Urinary bladder (tissue), 3 donors: ENCODE measurements at regions not wholly inside any gene's neighbourhood (a gene's known extent, or its start where the extent isn't known, plus 50 kb on each side); places are given as distances from the start of the nearest gene placed in this dataset.

ENCODE experiments used
- DNase-seq: peaks from one replicate; pipeline ENCODE4 v3.0.0-alpha.2; 2015; ENCODE audit errors: extremely low spot score
- H3K27ac ChIP-seq: one replicate; pipeline ENCODE4 v1.5.1; 2013; ENCODE audit warnings: low read depth, mild to moderate bottlenecking, moderate library complexity
- H3K36me3 ChIP-seq: one replicate; pipeline ENCODE4 v1.6.1; 2013; ENCODE audit warnings: mild to moderate bottlenecking, moderate library complexity; ENCODE audit not compliant: insufficient read depth
- H3K4me1 ChIP-seq: one replicate; pipeline ENCODE4 v1.6.1; 2013; ENCODE audit warnings: mild to moderate bottlenecking, moderate library complexity; ENCODE audit not compliant: insufficient read depth
- H3K4me3 ChIP-seq: one replicate; pipeline ENCODE4 v1.5.1; 2013; ENCODE audit warnings: low read depth, low read length
- WGBS: extraction: QIAGEN DNeasy Blood & Tissue Kit; methylation state at CpG from one replicate; pipeline ENCODE4 v1.1.7; 2013; 5-methylcytosine and 5-hydroxymethylcytosine counted together
- donor health status: healthy with polysubstance abuse.
- donor health status: healthy.

- Histone ChIP-seq H3K27ac (no peak overlapping the region), H3K4me3 (no peak overlapping the region), H3K36me3 (no peaks in the 10 kb centered on the region), H3K4me1 (no peaks in the 10 kb centered on the region)
- 31% methylated on average over 4 of the region's 4 CpGs for WGBS
- no peak for DNase-seq
Observed at GRCh38 chr1:56396581-56396980, 182.8 kb downstream of the PLPP3 start.

DNA sequence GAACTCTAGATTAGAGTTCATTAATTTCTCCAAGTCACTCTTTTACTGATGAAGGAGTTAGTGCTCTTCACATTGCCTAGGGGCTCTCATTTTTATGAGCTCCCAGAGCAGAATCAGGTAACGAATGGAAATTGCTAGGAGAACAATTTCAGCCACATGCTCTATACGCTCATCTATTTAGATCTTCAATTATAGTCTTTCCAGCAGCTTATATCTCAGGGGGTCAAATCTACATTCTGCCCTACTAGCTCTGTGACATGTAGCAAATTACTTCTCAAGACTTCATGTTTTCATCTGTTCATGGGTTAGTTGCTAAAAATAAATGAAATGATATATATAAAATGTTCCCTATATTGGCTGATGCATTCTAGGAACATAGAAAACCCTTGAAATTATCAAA is 183.6 kb downstream of the PLPP3 start:
- no peak overlapping the region for H3K27ac ChIP-seq
- WGBS = 95% methylated on average over 2 of the region's 2 CpGs
- H3K4me1 ChIP-seq = no peaks in the 10 kb centered on the region
- H3K4me3 ChIP-seq = no peak overlapping the region
- DNase-seq = no peak
- no peaks in the 10 kb centered on the region for H3K36me3 ChIP-seq

DNA sequence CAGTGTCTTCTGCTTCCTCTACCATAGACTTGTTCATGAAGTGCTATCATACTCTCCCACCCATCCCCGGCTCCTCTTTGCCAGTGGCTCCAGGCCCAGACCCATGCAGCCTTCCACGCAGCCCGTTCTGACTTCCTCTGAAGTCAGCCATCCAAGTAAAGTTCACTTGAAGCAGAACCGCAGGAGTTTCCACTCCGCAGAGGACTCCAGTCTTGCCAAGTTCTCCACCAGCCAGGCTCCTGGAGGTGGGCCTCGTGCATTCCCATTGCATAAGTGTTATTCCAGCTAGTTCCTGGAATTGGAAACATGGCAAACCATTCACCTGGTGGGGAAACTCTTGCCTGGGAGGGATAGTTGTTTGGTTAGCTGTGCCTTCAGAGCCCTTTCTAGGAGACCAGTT is 185.1 kb downstream of the PLPP3 start:
- no peaks in the 10 kb centered on the region for H3K36me3 ChIP-seq
- H3K4me3 ChIP-seq = no peak overlapping the region
- WGBS = 89% methylated on average over 6 of the region's 6 CpGs
- H3K4me1 ChIP-seq = no peaks in the 10 kb centered on the region
- H3K27ac ChIP-seq = no peak overlapping the region
- no peak for DNase-seq

GRCh38 chr1:56390934-56391731 is 188.2 kb downstream of the PLPP3 start:
- Histone ChIP-seq H3K36me3 (no peaks in the 10 kb centered on the region), H3K27ac (no peak overlapping the region), H3K4me1 (no peaks in the 10 kb centered on the region), H3K4me3 (no peak overlapping the region)
- no peak for DNase-seq
- WGBS = 90% methylated on average over 16 of the region's 16 CpGs

- WGBS = 54% methylated on average over 3 of the region's 3 CpGs
- H3K4me1 ChIP-seq = no peaks in the 10 kb centered on the region
Observed at GRCh38 chr1:56390232-56390867, 189.0 kb downstream of the PLPP3 start.

DNA sequence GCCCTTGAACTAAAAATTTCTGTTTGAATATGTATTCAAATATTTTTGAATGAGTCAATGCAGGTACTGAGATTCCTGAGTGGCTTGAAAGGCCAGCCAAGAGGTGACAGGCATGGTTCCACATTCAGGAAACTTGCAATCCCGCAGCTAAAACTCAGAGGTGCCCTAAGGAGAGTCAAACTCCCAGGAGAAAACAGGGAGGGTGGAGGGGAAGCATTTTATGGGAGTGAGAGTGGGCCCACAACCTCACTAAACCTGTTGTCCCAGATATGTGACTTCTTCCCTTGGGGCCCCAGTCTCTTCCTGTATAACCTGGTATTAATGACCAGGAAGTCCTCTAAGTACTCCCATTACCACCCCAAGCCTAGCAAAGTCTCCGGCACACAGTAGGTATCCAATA is 189.6 kb downstream of the PLPP3 start:
- H3K4me1 ChIP-seq = no peaks in the 10 kb centered on the region
- no peak overlapping the region for H3K4me3 ChIP-seq
- H3K36me3 ChIP-seq = no peaks in the 10 kb centered on the region
- H3K27ac ChIP-seq = no peak overlapping the region
- WGBS = 86% methylated on average over 2 of the region's 2 CpGs
- no peak for DNase-seq

More at GRCh38 chr1:56390232-56390867, 189.0 kb downstream of the PLPP3 start:
- Histone ChIP-seq H3K4me3 (no peak overlapping the region), H3K27ac (no peak overlapping the region), H3K36me3 (no peaks in the 10 kb centered on the region)
- no peak for DNase-seq

DNA sequence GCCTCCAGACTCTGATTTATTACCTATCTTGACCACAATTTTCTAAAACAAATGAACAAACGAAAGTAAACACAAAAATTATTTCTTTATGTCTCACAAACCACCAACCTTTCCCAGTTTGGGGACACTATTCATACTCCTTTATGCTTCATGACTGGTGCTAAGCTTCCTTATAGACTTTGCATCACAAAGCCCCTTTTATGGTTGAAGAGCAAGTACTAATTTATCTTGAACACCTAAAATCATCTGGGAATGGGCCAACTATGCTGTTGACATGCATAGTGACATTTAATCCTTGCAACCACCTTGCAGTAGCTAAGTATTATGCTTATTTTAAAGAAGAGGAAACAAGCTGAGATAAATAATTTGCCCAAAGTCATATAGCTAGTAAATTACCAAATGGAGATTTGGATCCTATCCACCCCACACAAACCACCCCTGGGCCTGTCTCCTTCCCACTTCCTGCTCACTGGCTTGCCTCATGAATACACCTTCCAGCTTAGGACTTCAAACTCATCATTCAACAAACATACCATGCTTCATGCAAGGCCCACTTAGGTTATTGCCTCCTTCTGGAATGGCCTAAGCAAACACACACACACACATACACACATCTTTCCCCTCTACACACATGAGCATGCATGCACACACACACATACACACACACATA is 192.2 kb downstream of the PLPP3 start:
- Histone ChIP-seq H3K27ac (no peak overlapping the region), H3K4me3 (no peak overlapping the region), H3K36me3 (no peaks in the 10 kb centered on the region), H3K4me1 (no peaks in the 10 kb centered on the region)
- DNase-seq = no peak
- WGBS = 82% methylated on average over 1 of the region's 1 CpG

- no peak overlapping the region for H3K4me3 ChIP-seq
- WGBS = 84% methylated on average over 1 of the region's 1 CpG
- no peaks in the 10 kb centered on the region for H3K36me3 ChIP-seq
- H3K4me1 ChIP-seq = no peaks in the 10 kb centered on the region
- DNase-seq = no peak
- no peak overlapping the region for H3K27ac ChIP-seq
Observed at GRCh38 chr1:56385314-56385713, 194.0 kb downstream of the PLPP3 start.

DNA sequence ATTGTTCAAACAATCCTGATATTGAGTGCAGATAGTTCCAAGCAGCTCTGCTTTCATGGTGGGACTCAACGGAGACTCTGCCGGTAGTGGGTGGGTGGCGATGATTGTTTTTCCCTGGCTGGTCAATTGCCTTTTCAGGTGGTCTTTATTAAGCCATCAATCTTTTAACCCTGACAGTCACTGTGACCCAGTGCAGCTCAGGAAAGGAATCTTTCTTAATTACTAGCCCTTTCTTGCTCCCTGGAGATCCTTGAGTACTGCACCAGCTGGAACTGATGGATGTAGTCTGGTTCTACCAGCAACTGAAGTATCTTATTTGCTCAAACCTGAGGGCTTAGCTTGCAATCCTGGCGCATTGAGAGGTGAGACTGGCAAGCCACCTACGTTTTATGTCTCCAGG is 196.4 kb downstream of the PLPP3 start:
- DNase-seq = no peak
- Histone ChIP-seq H3K4me3 (no peak overlapping the region), H3K27ac (no peak overlapping the region), H3K4me1 (peaks cover 1% of the 10 kb centered on the region), H3K36me3 (no peaks in the 10 kb centered on the region)
- 97% methylated on average over 5 of the region's 5 CpGs for WGBS

DNA sequence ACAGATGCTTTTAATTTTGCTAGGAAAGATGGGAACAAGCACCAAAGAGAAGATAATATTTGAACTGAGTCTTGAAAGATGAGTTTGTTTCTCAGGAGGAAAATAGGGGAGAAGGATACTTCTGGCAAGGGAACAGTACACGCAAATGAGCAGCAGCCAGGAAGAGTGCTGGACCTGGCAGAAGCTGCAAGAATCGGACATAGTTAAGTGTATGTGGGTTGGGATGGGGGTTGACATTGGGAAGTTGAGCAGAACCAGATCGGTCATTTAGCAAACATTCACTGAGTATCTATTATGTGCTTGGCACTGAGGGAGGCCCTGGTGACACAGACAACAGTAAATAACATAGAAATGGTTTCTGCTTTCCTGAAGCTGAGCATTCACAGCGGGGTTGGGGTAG is 198.8 kb downstream of the PLPP3 start:
- whole genome bisulfite sequencing = 54% methylated on average over 4 of the region's 4 CpGs
- DNase-seq = no peak

GRCh38 chr1:56378341-56379070 is 200.9 kb downstream of the PLPP3 start:
- Histone ChIP-seq H3K27ac (no peak overlapping the region), H3K36me3 (no peaks in the 10 kb centered on the region), H3K4me3 (no peak overlapping the region), H3K4me1 (peaks cover 3% of the 10 kb centered on the region)
- peak; percentile 67 for DNase-seq
- WGBS = 54% methylated on average over 6 of the region's 6 CpGs

More for the DNA sequence above, 198.8 kb downstream of the PLPP3 start:
- Histone ChIP-seq H3K36me3 (no peaks in the 10 kb centered on the region), H3K27ac (no peak overlapping the region), H3K4me3 (no peak overlapping the region), H3K4me1 (peaks cover 3% of the 10 kb centered on the region)

DNA sequence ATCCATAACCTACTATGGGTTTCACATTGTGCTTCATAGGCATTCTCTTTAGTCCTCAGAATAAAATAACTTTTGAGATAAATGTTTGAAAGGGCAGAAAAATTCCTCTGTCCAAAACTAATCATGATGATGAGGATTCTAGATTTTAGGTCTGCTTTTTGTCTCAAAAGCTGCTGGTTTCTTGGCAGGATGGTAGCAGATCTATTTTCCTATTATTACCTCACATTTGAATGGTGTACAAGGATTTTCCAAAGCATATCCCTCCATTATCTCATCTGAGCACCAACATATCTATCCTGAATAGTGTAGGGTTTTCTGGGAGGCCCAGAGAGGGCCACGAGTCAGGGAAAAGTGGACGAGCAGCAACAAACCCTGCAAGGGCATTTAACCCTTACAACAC is 201.9 kb downstream of the PLPP3 start:
- Histone ChIP-seq H3K4me1 (peaks cover 3% of the 10 kb centered on the region), H3K36me3 (no peaks in the 10 kb centered on the region), H3K4me3 (no peak overlapping the region), H3K27ac (no peak overlapping the region)
- DNase-seq = no peak
- 32% methylated on average over 2 of the region's 2 CpGs for WGBS

DNA sequence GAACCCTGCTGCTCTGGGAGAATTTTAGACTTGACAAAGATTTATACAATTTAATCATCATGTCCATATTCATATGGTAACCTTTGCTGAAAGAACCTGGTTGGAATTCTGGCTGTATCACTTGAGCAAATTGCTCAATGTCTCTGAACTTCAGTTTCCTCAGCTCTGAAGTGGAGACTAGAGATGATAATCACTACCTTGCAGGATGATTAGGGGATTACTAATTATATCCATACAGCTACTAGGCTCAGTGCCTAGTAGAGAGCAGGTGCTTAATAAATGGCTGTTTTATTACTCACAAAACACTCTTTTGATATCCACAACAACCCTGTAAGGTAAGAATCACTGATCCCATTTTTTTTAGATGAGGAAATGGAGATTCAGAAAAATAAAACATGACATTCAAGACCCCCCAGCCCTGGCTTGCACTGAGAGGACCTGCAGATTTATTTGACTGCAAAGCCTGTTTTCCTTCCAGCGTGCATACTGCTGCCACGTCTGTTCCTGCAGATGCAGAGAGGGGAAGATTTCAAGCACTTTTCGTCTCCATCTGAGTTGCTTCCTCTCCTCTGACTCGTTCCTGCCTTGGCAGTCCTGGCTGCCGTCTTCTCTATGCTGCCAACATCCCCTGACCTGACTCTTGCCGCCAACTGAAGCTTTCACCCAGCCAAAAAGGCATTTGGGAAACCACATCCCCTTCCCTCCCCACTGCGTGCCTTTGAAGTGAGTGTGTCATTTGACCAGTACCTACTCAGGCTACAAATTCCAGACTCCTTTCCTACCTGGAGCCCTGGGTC is 203.0 kb downstream of the PLPP3 start:
- Histone ChIP-seq H3K4me3 (no peak overlapping the region), H3K27ac (no peak overlapping the region), H3K4me1 (peaks cover 3% of the 10 kb centered on the region), H3K36me3 (no peaks in the 10 kb centered on the region)
- 7% methylated on average over 7 of the region's 7 CpGs for WGBS
- no peak for DNase-seq
